ENCODE measurements at regions not wholly inside any gene's neighbourhood (a gene's known extent, or its start where the extent isn't known, plus 50 kb on each side); places are given as distances from the start of the nearest gene placed in this dataset.

GRCh38 chr16:65510850-65511249 lies 389.0 kb upstream of the CDH11 start:
- Histone ChIP-seq H3K4me2 (ENCODE audit: insufficient read depth in 1 of 2, low read depth in 2 of 2, low read length in 2 of 2) (no peak overlapping the region), H4K8ac (ENCODE audit: extremely low read depth, insufficient read depth, low read length) (no peak overlapping the region), H3K56ac (replicated peaks; ENCODE audit: insufficient read length, low read depth, low read length) (no peak overlapping the region), H3K4me3 (ENCODE audit: extremely low read depth in 1 of 4, insufficient read depth in 2 of 4, low read depth in 3 of 4, low read length in 4 of 4) (no peak overlapping the region), H2AFZ (ENCODE audit: low read length) (no peak overlapping the region), H2BK120ac (replicated peaks; ENCODE audit: low read depth, low read length) (no peak overlapping the region), H3K36me3 (ENCODE audit: control insufficient read depth in 2 of 4, insufficient read depth in 4 of 4, low read length in 3 of 4) (no peaks in the 10 kb centered on the region), H3K18ac (ENCODE audit: extremely low read depth, low read length) (0 out of 2 replicates have a peak overlapping the region, but pooled peaks have one; percentile 40), H3K4ac (replicated peaks; ENCODE audit: insufficient read length, low read depth, low read length) (no peak overlapping the region), H3K4me1 (replicated peaks in 1 of 4; ENCODE audit: control insufficient read depth in 3 of 4, insufficient read depth in 4 of 4, low read length in 3 of 4) (peaks cover 0 to 5% (median 4%) of the 10 kb centered on the region in 4 experiments; a peak in 3 of 7 replicates), H2BK5ac (ENCODE audit: low read depth, low read length) (no peak overlapping the region), H2BK15ac (ENCODE audit: low read length) (no peak overlapping the region), H3K79me2 (ENCODE audit: control insufficient read depth in 1 of 2, insufficient read depth in 2 of 2, low read length in 2 of 2) (no peaks in the 10 kb centered on the region), H3K14ac (ENCODE audit: insufficient read length) (no peak overlapping the region), H3K79me1 (ENCODE audit: low read depth, low read length) (no peaks in the 10 kb centered on the region), H3K27me3 (replicated peaks in 1 of 4; ENCODE audit: control insufficient read depth in 3 of 4, extremely low read depth in 1 of 4, insufficient read depth in 3 of 4, low read length in 3 of 4) (no peaks in the 10 kb centered on the region), H2BK20ac (ENCODE audit: low read length) (no peak overlapping the region), H3K27ac (ENCODE audit: low read depth, low read length) (no peak overlapping the region), H3K23ac (ENCODE audit: insufficient read length) (no peak overlapping the region), H4K5ac (ENCODE audit: insufficient read length, low read depth, low read length) (no peak overlapping the region), H2BK12ac (ENCODE audit: low read depth, low read length) (no peak overlapping the region), H3K23me2 (ENCODE audit: low read depth, low read length) (no peaks in the 10 kb centered on the region), H4K20me1 (replicated peaks in 1 of 2; ENCODE audit: control insufficient read depth in 1 of 2, insufficient read depth in 2 of 2, low read length in 2 of 2) (no peaks in the 10 kb centered on the region), H4K91ac (replicated peaks; ENCODE audit: insufficient read length, low read length) (no peak overlapping the region), H2AK5ac (ENCODE audit: low read depth, low read length) (no peak overlapping the region), H3K9ac (replicated peaks in 1 of 4; ENCODE audit: extremely low read depth in 1 of 4, low read depth in 3 of 4, low read length in 3 of 4) (no peak overlapping the region), H3K9me3 (ENCODE audit: insufficient read depth in 2 of 2, low read depth in 1 of 2, low read length in 1 of 2) (no peaks in the 10 kb centered on the region)
- no peak for TF ChIP-seq CBX8 (IDR thresholded peaks at IDR 0.05; ENCODE audit: borderline replicate concordance, low read depth, low read length)
- no peak for TF ChIP-seq POLR2AphosphoS5 (IDR thresholded peaks at IDR 0.05; ENCODE audit: low read depth, low read length)
- no peak for TF ChIP-seq RXRA (IDR thresholded peaks at IDR 0.05; ENCODE audit: insufficient read depth, low read depth, low read length)
- TF ChIP-seq ATF3 (IDR thresholded peaks at IDR 0.05; ENCODE audit: insufficient read depth, low read depth, low read length), result no peak
- TF ChIP-seq CTCF (IDR thresholded peaks at IDR 0.05; ENCODE audit: control extremely low read depth in 1 of 3, insufficient read depth in 1 of 3, low read depth in 1 of 3, low read length in 3 of 3), result no peak
- no peak for TF ChIP-seq BACH1 (IDR thresholded peaks at IDR 0.05; ENCODE audit: low read length)
- TF ChIP-seq ASH2L (IDR thresholded peaks at IDR 0.05; ENCODE audit: low read length), result no peak
- TF ChIP-seq TAF7 (optimal IDR thresholded peaks at IDR 0.05; ENCODE audit: borderline replicate concordance, low read depth, low read length), result no peak
- no peak for TF ChIP-seq BCL11A (IDR thresholded peaks at IDR 0.05; ENCODE audit: low read depth in 2 of 2, low read length in 2 of 2)
- TF ChIP-seq RBBP5 (IDR thresholded peaks at IDR 0.05; ENCODE audit: borderline replicate concordance, low read depth, low read length), result no peak
- 95% methylated on average over 7 of the region's 7 CpGs; no CpG with 5 or more reads in 1 of the 2 experiments for WGBS, 2 experiments (ENCODE audit: extremely low coverage in 1 of 2, insufficient coverage in 1 of 2, insufficient read length in 1 of 2, insufficient replicate concordance in 2 of 2, low coverage in 1 of 2, low lambda C conversion rate in 2 of 2, missing lambda C conversion rate in 1 of 2)
- CTCF ChIA-PET (ENCODE audit: partially characterized antibody), result interaction anchor here (1.0 to 1.5 kb wide), 2 partner anchors 11 to 30 kb away, joined by 4 to 5 read pairs; no protein-coding TSS in a partner anchor
- FAIRE-seq (no peak), DNase-seq (ENCODE audit: low read depth in 1 of 2, low spot score in 2 of 2) (no peak)
- POLR2A ChIA-PET (ENCODE audit: partially characterized antibody), result interaction anchor here (1.2 kb wide), 1 partner anchor 279 kb away, joined by 3 read pairs; no protein-coding TSS in a partner anchor

Measured in H1 (cell line).